Type B pancreatic cell (in vitro differentiated cells): ENCODE measurements at regions not wholly inside any gene's neighbourhood (a gene's known extent, or its start where the extent isn't known, plus 50 kb on each side); places are given as distances from the start of the nearest gene placed in this dataset.

ENCODE experiments used
- DNase-seq: peaks from one replicate; pipeline ENCODE4 v3.0.0; 2021; ENCODE audit warnings: mixed read lengths; ENCODE audit not compliant: unreplicated experiment; ENCODE audit errors: extremely low spot score
- H3K27ac Mint-ChIP-seq: 2 replicates; pipeline ENCODE4 v1.8.0; 2021; ENCODE audit warnings: mild to moderate bottlenecking, mixed read lengths
- H3K27me3 Mint-ChIP-seq: 2 replicates; pipeline ENCODE4 v1.8.0; 2021; ENCODE audit warnings: mixed read lengths
- H3K36me3 Mint-ChIP-seq: 2 replicates; pipeline ENCODE4 v1.8.0; 2021; ENCODE audit warnings: mixed read lengths
- H3K4me1 Mint-ChIP-seq: one replicate; pipeline ENCODE4 v1.8.0; 2021; ENCODE audit warnings: mixed read lengths; ENCODE audit not compliant: unreplicated experiment
- H3K4me3 Mint-ChIP-seq: 2 replicates; pipeline ENCODE4 v1.8.0; 2021; ENCODE audit warnings: mild to moderate bottlenecking, mixed read lengths
- H3K9me3 Mint-ChIP-seq: 2 replicates; pipeline ENCODE4 v1.8.0; 2021; ENCODE audit warnings: mixed read lengths
- CTCF ChIP-seq: fragments of 200-600 bp; sonication (generic); conservative IDR thresholded peaks from 2 replicates; pipeline ENCODE4 v1.5.0; 2021; ENCODE audit warnings: antibody characterized with exemption, mild to moderate bottlenecking

- Mint-ChIP-seq H3K9me3 (no peaks in the 10 kb centered on the region), H3K27ac (no peak overlapping the region), H3K4me3 (no peak overlapping the region), H3K27me3 (no peaks in the 10 kb centered on the region), H3K4me1 (peaks cover 57% of the 10 kb centered on the region), H3K36me3 (peaks cover 5% of the 10 kb centered on the region)
- TF ChIP-seq CTCF: no peak
- no peak for DNase-seq
These were observed 77.0 kb downstream of the SLC25A47 start for GRCh38 chr14:100400115-100400514.

- no peak for DNase-seq
- peaks cover 5% of the 10 kb centered on the region for H3K36me3 Mint-ChIP-seq
- TF ChIP-seq CTCF: no peak
- no peak overlapping the region for H3K4me3 Mint-ChIP-seq
- H3K9me3 Mint-ChIP-seq: no peaks in the 10 kb centered on the region
- no peak overlapping the region for H3K27ac Mint-ChIP-seq
- H3K27me3 Mint-ChIP-seq: no peaks in the 10 kb centered on the region
- peaks cover 63% of the 10 kb centered on the region for H3K4me1 Mint-ChIP-seq
These were observed 78.0 kb downstream of the SLC25A47 start for GRCh38 chr14:100401031-100401692.

- TF ChIP-seq CTCF: no peak
- DNase-seq: no peak
- H3K27me3 Mint-ChIP-seq: no peaks in the 10 kb centered on the region
These were observed 78.7 kb downstream of the SLC25A47 start for GRCh38 chr14:100401792-100402191.

GRCh38 chr14:100402631-100403030, 79.5 kb downstream of the SLC25A47 start:
- Mint-ChIP-seq H3K27ac (no peak overlapping the region), H3K4me3 (no peak overlapping the region), H3K27me3 (no peaks in the 10 kb centered on the region), H3K9me3 (no peaks in the 10 kb centered on the region), H3K36me3 (no peaks in the 10 kb centered on the region), H3K4me1 (peaks cover 65% of the 10 kb centered on the region)
- no peak for TF ChIP-seq CTCF
- DNase-seq: no peak

More at GRCh38 chr14:100401792-100402191, 78.7 kb downstream of the SLC25A47 start:
- H3K9me3 Mint-ChIP-seq: no peaks in the 10 kb centered on the region
- peaks cover 65% of the 10 kb centered on the region for H3K4me1 Mint-ChIP-seq
- H3K27ac Mint-ChIP-seq: no peak overlapping the region
- peaks cover 5% of the 10 kb centered on the region for H3K36me3 Mint-ChIP-seq
- H3K4me3 Mint-ChIP-seq: no peak overlapping the region

GRCh38 chr14:100403105-100403504, 80.0 kb downstream of the SLC25A47 start:
- Mint-ChIP-seq H3K27me3 (no peaks in the 10 kb centered on the region), H3K4me1 (peaks cover 67% of the 10 kb centered on the region), H3K27ac (no peak overlapping the region), H3K4me3 (no peak overlapping the region), H3K9me3 (no peaks in the 10 kb centered on the region), H3K36me3 (no peaks in the 10 kb centered on the region)
- no peak for TF ChIP-seq CTCF
- no peak for DNase-seq
